ENCODE measurements at regions not wholly inside any gene's neighbourhood (a gene's known extent, or its start where the extent isn't known, plus 50 kb on each side); places are given as distances from the start of the nearest gene placed in this dataset.
A peak's percentile ranks its signal among the peaks of the same experiment; 100 is the strongest.
"Not testable (repeated sequence)": the region's sequence is repeated elsewhere in the genome, so short reads cannot be mapped to it uniquely, and the experiment has no call there.

GRCh38 chr15:83335542-83335941 is 51.1 kb upstream of the BNC1 start:
- DNase-seq (ENCODE audit: low read depth in 2 of 3, low spot score in 2 of 3), result not testable (repeated sequence)

DNA sequence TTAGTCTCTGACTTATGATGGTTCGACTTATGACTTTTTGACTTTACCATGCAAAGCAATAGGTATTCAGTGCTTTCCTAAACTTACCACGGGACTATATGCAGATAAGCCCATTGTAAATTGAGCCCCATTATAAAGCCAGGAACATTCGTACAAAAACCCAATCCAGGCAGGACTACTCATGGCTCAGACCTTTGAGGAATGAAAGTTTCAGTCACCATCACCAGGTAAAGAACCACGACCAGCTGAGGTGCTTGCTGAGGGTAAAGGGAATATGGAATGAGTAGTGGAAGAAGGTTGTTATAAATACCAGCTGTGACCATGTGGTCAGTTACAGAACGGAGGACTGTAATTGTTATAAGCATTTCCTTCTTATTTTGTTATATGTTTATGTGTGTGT is 54.9 kb upstream of the BNC1 start:
- DNase-seq (ENCODE audit: low read depth in 2 of 3, low spot score in 2 of 3), result no peak

DNA sequence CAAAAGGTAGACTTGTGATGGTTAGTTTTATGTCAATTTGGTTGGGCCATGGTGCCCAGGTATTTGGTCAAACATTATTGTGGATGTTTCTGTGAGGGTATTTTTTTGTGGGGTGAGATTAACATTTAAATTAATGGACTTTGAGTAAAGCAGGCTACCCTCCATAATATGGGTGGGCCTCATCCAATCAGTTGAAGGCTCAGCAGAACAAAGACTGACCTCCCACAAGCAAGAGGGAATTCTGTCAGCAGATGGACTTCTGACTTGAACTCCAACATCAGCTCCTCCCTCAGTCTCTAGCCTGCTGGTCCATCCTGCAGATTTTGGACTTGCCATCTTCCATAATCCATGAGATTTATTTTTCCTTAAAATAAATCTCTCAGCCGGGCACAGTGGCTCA is 55.6 kb upstream of the BNC1 start:
- no peak for DNase-seq (ENCODE audit: low read depth in 2 of 3, low spot score in 2 of 3)

- DNase-seq (ENCODE audit: low read depth in 2 of 3, low spot score in 2 of 3), result no peak
These were observed 61.9 kb upstream of the BNC1 start for GRCh38 chr15:83346342-83346741.

DNA sequence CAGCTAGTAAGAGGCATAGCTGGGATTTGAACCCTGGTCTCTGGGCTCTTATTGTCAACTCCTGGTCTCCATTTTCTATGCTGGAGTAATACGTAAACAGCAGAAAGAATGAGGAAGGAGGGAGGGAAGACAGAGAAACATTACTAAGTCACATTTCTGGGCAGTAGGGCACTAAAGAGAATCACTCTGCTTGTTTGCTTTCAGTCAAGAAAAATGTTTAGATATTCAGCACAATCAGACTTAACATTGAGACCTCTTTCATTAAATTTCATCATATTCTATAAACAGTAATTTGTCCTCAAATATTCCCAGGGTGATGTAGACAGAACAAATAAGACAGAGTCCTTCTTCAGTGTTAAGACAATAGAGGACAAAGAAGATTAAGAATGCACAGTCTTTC is 67.7 kb upstream of the BNC1 start:
- no peak for DNase-seq (ENCODE audit: low read depth in 2 of 3, low spot score in 2 of 3)

DNA sequence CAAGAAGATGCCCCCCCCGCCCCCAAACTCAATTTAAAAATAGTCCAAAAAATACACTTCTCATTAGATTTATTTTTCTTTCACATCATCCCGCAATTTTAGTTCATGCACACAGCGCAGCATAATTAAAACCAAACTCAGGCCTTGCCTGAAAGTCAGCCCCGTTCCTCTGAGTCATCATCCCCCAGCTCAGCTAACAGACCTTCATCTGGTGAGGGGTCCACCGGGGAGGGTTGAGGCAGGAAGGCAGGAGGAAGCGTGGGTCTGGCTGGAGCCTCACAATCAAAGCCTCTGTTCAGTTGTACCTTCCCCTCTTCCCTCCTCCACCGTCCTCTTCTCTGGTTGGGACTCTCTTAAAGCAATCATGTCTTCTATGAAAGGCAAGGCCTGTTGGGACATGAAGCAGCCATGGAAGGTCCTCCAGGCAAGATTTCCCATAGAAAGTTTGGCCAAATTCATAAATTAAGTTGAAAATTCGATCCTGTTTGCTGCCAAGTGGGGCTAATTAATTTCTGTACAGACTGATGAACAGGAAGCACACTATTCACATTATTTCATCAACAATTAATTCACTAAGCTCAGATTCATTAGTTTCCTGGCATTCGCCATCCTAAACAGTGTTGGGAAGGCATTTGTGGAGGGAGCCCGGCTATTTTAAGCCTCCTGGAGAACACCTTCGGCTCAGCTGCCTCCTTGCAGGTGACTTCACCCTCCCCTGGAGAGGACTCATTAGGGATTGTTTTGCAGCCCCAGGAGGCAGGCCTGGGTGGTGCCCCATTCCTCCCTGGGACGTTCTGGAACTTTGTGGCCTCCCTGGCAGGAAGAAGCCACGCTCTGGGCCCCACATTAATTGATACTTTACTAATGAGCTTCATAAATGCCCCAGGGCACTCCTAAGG is 72.3 kb upstream of the BNC1 start:
- no peak for DNase-seq (ENCODE audit: low read depth in 2 of 3, low spot score in 2 of 3)

- no peak for DNase-seq (ENCODE audit: low read depth in 2 of 3, low spot score in 2 of 3)
These were observed 74.6 kb upstream of the BNC1 start for GRCh38 chr15:83358972-83359564.

- no peak for DNase-seq (ENCODE audit: low read depth in 2 of 3, low spot score in 2 of 3)
These were observed 78.2 kb upstream of the BNC1 start for GRCh38 chr15:83362706-83363105.

DNA sequence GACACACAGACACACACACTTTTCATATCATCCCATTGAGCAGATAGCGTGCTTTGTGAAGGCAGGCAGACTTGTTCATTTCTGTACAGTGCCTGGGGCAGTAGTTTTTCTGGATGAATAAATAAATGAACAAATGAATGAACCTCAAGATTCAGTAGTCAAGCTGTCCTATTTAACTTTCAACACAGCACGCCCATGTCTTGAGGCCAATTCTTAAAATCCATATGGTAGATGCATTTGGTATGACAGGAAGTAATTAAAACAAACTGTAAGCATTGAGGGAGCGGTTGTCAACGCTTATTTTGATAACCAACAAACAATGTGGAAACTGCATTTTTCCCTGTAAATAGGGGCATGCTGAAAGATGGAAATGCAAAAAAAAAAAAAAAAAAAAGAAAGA is 80.0 kb upstream of the BNC1 start:
- no peak for DNase-seq (ENCODE audit: low read depth in 2 of 3, low spot score in 2 of 3)

GRCh38 chr15:83365370-83365938 is 81.0 kb upstream of the BNC1 start:
- DNase-seq (ENCODE audit: low read depth in 2 of 3, low spot score in 2 of 3), result peak in 1 of 3 experiments; percentile 6

DNA sequence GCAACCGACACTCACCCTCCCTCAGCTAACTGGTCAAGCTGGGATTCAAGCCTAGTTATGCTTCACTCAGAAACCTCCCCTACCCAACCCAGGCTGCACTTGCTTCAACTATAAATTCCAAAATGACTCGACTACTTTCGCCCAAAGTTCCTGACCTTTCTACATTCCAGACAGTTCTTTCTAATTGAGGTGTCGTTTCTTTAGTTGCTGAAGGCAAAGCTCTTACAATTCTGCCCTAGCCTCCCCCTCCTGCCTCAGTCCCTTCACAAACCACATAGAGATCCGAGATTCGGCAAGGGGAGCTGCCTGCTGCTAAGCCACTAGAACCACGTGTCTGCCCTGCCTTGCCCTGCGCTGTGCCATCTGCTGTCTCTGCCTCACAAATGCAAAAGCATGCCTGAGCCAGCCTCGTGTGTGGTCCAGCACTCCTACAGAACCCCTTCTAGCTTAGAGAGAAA is 74.7 kb upstream of the SH3GL3 start:
- DNase-seq (ENCODE audit: low read depth in 2 of 3, low spot score in 2 of 3), result no peak

GRCh38 chr15:83378921-83379578 is 68.1 kb upstream of the SH3GL3 start:
- no peak for DNase-seq (ENCODE audit: low read depth in 2 of 3, low spot score in 2 of 3)

GRCh38 chr15:83379579-83379959 is 67.6 kb upstream of the SH3GL3 start:
- no peak for DNase-seq (ENCODE audit: low read depth in 2 of 3, low spot score in 2 of 3)

DNA sequence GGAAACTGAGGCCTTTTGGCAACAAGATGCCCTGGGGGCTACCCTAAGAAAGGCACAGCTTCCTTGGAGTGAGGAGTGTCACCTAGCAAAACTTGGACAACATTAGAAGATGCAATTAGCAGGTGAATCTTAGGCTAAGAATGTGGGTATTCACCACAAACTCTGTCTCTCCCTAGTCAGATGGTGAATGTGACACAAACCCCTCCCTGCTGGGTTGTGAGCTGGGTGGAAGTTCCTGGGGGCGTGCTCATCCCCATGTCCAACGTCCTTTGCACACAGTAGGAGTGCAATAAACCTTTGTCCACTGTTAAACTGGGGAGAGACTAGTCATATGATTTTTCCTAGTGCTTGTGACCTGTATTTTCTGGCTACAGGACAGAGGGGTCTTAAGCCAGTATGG is 67.1 kb upstream of the SH3GL3 start:
- no peak for DNase-seq (ENCODE audit: low read depth in 2 of 3, low spot score in 2 of 3)

- DNase-seq (ENCODE audit: low read depth in 2 of 3, low spot score in 2 of 3), result no peak
These were observed 66.5 kb upstream of the SH3GL3 start for GRCh38 chr15:83380682-83381081.

- DNase-seq (ENCODE audit: low read depth in 2 of 3, low spot score in 2 of 3), result not testable (repeated sequence)
These were observed 63.5 kb upstream of the SH3GL3 start for GRCh38 chr15:83383608-83384139.

DNA sequence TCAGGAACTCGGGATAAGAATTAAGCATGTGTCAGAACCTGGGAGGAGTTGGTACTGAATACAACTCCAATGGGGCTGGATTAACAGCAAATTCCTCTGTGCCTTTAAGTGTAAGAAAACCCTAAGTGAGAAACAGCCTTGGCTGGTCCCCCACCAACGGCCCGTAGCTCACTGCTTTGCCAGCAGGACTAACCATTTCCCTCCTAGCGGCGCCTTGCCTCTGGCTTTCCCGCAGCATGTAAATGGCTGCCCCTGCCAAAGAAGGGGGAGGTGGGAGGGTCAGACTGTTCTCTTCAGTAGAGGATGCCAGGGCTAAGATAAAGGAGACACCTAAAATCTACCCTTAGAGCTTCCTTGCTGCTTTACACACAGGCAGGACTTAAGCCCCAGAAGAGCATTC is 51.0 kb upstream of the SH3GL3 start:
- no peak for DNase-seq (ENCODE audit: low read depth in 2 of 3, low spot score in 2 of 3)
